ENCODE measurements at regions not wholly inside any gene's neighbourhood (a gene's known extent, or its start where the extent isn't known, plus 50 kb on each side); places are given as distances from the start of the nearest gene placed in this dataset.

DNA sequence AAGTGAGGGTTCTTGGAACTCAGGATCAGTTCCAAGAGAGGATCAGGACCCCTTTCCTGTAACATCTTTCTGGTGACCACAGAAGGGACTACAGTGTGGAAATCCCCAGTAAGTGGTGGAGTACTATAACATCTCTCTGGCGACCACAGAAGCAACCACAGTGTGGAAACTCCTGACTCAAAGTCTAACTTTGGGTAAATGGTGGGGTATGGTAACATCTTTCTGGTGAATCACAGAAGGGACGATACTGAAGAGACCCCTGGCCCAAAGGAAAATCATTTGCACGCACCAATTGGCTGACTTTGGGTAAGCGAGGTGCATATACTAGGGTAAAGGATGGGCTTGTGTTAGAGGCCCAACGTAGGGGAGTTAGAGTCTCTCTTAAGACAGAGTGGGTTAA lies 56.3 kb upstream of the GULP1 start:
- Histone ChIP-seq H4K20me1 (ENCODE audit: low read depth, low read length) (no peaks in the 10 kb centered on the region), H3K36me3 (ENCODE audit: low read length) (no peaks in the 10 kb centered on the region), H3F3A (ENCODE audit: insufficient read depth) (no peaks in the 10 kb centered on the region), H3K9me3 (ENCODE audit: insufficient read depth, low read length) (no peaks in the 10 kb centered on the region), H3K9ac (ENCODE audit: low read length) (no peak overlapping the region), H3K27ac (ENCODE audit: low read depth, low read length) (no peak overlapping the region), H3K79me2 (ENCODE audit: insufficient read depth, low read length) (no peaks in the 10 kb centered on the region), H3K4me2 (ENCODE audit: low read depth, low read length, poor library complexity, severe bottlenecking) (no peak overlapping the region), H2AFZ (ENCODE audit: low read depth, low read length, severe bottlenecking) (no peak overlapping the region), H3K4me3 (ENCODE audit: insufficient read depth, low read length, poor library complexity, severe bottlenecking) (no peak overlapping the region), H3K27me3 (ENCODE audit: low read length) (no peaks in the 10 kb centered on the region), H3K9me2 (replicated peaks; ENCODE audit: insufficient read depth, low read length) (no peaks in the 10 kb centered on the region)
- TF ChIP-seq EZH2phosphoT487 (conservative IDR thresholded peaks at IDR 0.05; ENCODE audit: low read length) = no peak
- TF ChIP-seq, protein P1, sequence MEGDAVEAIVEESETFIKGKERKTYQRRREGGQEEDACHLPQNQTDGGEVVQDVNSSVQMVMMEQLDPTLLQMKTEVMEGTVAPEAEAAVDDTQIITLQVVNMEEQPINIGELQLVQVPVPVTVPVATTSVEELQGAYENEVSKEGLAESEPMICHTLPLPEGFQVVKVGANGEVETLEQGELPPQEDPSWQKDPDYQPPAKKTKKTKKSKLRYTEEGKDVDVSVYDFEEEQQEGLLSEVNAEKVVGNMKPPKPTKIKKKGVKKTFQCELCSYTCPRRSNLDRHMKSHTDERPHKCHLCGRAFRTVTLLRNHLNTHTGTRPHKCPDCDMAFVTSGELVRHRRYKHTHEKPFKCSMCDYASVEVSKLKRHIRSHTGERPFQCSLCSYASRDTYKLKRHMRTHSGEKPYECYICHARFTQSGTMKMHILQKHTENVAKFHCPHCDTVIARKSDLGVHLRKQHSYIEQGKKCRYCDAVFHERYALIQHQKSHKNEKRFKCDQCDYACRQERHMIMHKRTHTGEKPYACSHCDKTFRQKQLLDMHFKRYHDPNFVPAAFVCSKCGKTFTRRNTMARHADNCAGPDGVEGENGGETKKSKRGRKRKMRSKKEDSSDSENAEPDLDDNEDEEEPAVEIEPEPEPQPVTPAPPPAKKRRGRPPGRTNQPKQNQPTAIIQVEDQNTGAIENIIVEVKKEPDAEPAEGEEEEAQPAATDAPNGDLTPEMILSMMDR (IDR thresholded peaks at IDR 0.05; ENCODE audit: insufficient read depth, low read length, poor library complexity, severe bottlenecking) = no peak

DNA sequence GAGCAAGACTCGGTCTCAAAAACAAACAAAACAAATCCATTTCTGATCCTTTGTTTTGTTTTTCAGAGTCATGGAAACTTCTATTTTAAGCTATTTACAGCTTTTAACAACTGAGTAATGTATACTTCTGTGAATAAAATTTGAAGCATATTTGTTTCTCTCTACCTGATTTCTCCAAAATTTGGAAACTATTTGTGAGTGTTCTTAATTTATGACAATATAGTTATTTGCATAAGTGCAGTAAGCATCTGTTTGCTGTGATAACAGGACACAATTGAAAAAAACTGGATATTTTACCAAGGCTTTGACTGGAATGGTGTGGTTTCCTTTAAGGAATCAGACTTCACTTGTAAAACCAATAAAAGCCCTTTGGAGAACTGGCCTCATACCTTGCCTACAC lies 53.3 kb upstream of the GULP1 start:
- no peaks in the 10 kb centered on the region for H3K36me3 ChIP-seq (ENCODE audit: low read length)
- no peak overlapping the region for H2AFZ ChIP-seq (ENCODE audit: low read depth, low read length, severe bottlenecking)
- H3K9me3 ChIP-seq (ENCODE audit: insufficient read depth, low read length) = no peaks in the 10 kb centered on the region
- no peak overlapping the region for H3K9ac ChIP-seq (ENCODE audit: low read length)
- H3F3A ChIP-seq (ENCODE audit: insufficient read depth) = no peaks in the 10 kb centered on the region
- no peaks in the 10 kb centered on the region for H4K20me1 ChIP-seq (ENCODE audit: low read depth, low read length)
- no peak overlapping the region for H3K4me2 ChIP-seq (ENCODE audit: low read depth, low read length, poor library complexity, severe bottlenecking)
- no peaks in the 10 kb centered on the region for H3K9me2 ChIP-seq (replicated peaks; ENCODE audit: insufficient read depth, low read length)
- H3K4me3 ChIP-seq (ENCODE audit: insufficient read depth, low read length, poor library complexity, severe bottlenecking) = no peak overlapping the region
- no peak for TF ChIP-seq EZH2phosphoT487 (conservative IDR thresholded peaks at IDR 0.05; ENCODE audit: low read length)
- TF ChIP-seq, protein P1 (IDR thresholded peaks at IDR 0.05; ENCODE audit: insufficient read depth, low read length, poor library complexity, severe bottlenecking) = no peak
- H3K27ac ChIP-seq (ENCODE audit: low read depth, low read length) = no peak overlapping the region
- no peaks in the 10 kb centered on the region for H3K27me3 ChIP-seq (ENCODE audit: low read length)
- no peaks in the 10 kb centered on the region for H3K79me2 ChIP-seq (ENCODE audit: insufficient read depth, low read length)
